Nephron (organoid): ENCODE measurements at regions not wholly inside any gene's neighbourhood (a gene's known extent, or its start where the extent isn't known, plus 50 kb on each side); places are given as distances from the start of the nearest gene placed in this dataset.
A peak's percentile ranks its signal among the peaks of the same experiment; 100 is the strongest.

ENCODE experiments used
- H3K27ac Mint-ChIP-seq, 3 experiments: 2 replicates each; pipeline ENCODE4 v1.8.0; 2020; ENCODE audit warnings: mixed read lengths in 3 of 3, mild to moderate bottlenecking in 2 of 3, moderate library complexity in 1 of 3
- H3K27me3 Mint-ChIP-seq: 2 replicates; pipeline ENCODE4 v1.8.0; 2021; ENCODE audit warnings: low read depth, mild to moderate bottlenecking, moderate library complexity, mixed read lengths
- H3K36me3 Mint-ChIP-seq: 2 replicates; pipeline ENCODE4 v1.8.0; 2020; ENCODE audit warnings: low read depth, mixed read lengths
- H3K4me1 Mint-ChIP-seq: 2 replicates; pipeline ENCODE4 v1.8.0; 2020; ENCODE audit warnings: mixed read lengths
- H3K4me3 Mint-ChIP-seq, 3 experiments: 2 replicates each; pipeline ENCODE4 v1.8.0; 2020; ENCODE audit warnings: mild to moderate bottlenecking in 3 of 3, mixed read lengths in 3 of 3, moderate library complexity in 2 of 3
- H3K9me3 Mint-ChIP-seq: 2 replicates; pipeline ENCODE4 v1.8.0; 2020; ENCODE audit warnings: mixed read lengths
- TF ChIP-seq, protein P1 (sequence below), 3 experiments: fragments of 200-600 bp; sonication (generic); IDR thresholded peaks; one replicate each; pipeline ENCODE4 v1.5.0; 2021; ENCODE audit warnings: antibody characterized with exemption in 3 of 3; ENCODE audit not compliant: unreplicated experiment in 3 of 3

GRCh38 chr5:54844905-54845566 lies 140.4 kb downstream of the ESM1 start:
- peak overlapping the region; percentile 38 to 97 (median 67) for H3K27ac Mint-ChIP-seq
- H3K36me3 Mint-ChIP-seq, result no peaks in the 10 kb centered on the region
- no peaks in the 10 kb centered on the region for H3K27me3 Mint-ChIP-seq
- peaks cover 4% of the 10 kb centered on the region for H3K9me3 Mint-ChIP-seq
- H3K4me3 Mint-ChIP-seq, result peak overlapping the region in 2 of 3 experiments; percentile 64
- TF ChIP-seq, protein P1, sequence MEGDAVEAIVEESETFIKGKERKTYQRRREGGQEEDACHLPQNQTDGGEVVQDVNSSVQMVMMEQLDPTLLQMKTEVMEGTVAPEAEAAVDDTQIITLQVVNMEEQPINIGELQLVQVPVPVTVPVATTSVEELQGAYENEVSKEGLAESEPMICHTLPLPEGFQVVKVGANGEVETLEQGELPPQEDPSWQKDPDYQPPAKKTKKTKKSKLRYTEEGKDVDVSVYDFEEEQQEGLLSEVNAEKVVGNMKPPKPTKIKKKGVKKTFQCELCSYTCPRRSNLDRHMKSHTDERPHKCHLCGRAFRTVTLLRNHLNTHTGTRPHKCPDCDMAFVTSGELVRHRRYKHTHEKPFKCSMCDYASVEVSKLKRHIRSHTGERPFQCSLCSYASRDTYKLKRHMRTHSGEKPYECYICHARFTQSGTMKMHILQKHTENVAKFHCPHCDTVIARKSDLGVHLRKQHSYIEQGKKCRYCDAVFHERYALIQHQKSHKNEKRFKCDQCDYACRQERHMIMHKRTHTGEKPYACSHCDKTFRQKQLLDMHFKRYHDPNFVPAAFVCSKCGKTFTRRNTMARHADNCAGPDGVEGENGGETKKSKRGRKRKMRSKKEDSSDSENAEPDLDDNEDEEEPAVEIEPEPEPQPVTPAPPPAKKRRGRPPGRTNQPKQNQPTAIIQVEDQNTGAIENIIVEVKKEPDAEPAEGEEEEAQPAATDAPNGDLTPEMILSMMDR (IDR thresholded peaks at IDR 0.05; ENCODE audit: unreplicated experiment in 3 of 3), result peak; percentile 51 to 77 (median 56)
- peaks cover 15% of the 10 kb centered on the region for H3K4me1 Mint-ChIP-seq

DNA sequence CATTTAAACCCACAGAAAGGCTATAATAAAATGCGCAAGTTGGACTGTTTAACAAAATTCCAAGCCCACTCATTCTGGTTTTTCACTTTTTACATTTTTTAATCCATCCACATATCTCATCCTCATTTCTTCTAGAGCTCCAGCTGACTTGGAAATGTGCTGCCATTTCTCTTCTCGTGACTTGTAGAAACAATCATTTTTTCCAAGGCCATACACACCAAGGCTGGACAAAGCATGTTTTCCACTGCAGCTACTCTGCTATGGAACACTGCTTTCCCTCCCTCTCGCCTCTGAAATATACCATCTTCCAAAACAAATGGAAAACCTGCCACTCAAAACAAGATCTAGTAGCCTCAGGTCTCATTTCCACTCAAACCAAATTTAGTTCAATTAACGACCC lies 141.1 kb downstream of the ESM1 start:
- no peaks in the 10 kb centered on the region for H3K36me3 Mint-ChIP-seq
- H3K27ac Mint-ChIP-seq, result peak overlapping the region; percentile 38 to 55 (median 54)
- H3K4me1 Mint-ChIP-seq, result peaks cover 15% of the 10 kb centered on the region
- H3K9me3 Mint-ChIP-seq, result peaks cover 4% of the 10 kb centered on the region
- no peak overlapping the region for H3K4me3 Mint-ChIP-seq
- TF ChIP-seq, protein P1 (IDR thresholded peaks at IDR 0.05; ENCODE audit: unreplicated experiment in 3 of 3), result no peak
- H3K27me3 Mint-ChIP-seq, result no peaks in the 10 kb centered on the region

DNA sequence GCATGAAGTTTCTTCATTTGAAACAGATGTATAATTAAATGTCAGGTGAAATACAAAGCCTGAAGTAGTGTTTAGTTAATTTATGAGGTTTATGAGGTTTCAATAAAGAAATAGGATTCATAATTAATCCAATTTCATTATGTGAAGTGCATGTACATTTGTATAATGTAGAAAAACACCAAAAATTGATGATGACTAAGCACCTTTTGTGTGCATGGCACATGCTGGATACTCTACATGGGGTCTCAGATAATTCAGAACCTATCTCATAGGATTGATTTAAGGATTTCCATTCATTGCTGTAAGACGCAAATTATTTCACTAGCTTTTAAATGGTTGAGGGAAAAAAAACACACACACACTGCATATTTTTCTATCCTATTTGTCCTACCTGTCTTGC lies 143.9 kb downstream of the ESM1 start:
- H3K27me3 Mint-ChIP-seq, result no peaks in the 10 kb centered on the region
- H3K4me3 Mint-ChIP-seq, result no peak overlapping the region
- H3K36me3 Mint-ChIP-seq, result no peaks in the 10 kb centered on the region
- H3K27ac Mint-ChIP-seq, result no peak overlapping the region
- peaks cover 4% of the 10 kb centered on the region for H3K9me3 Mint-ChIP-seq
- H3K4me1 Mint-ChIP-seq, result peaks cover 25% of the 10 kb centered on the region
- TF ChIP-seq, protein P1 (IDR thresholded peaks at IDR 0.05; ENCODE audit: unreplicated experiment in 3 of 3), result no peak

GRCh38 chr5:54838843-54839242 lies 146.6 kb downstream of the ESM1 start:
- Mint-ChIP-seq H3K9me3 (no peaks in the 10 kb centered on the region), H3K27ac (peak overlapping the region in 1 of 3 experiments; percentile 22), H3K27me3 (no peaks in the 10 kb centered on the region), H3K4me3 (no peak overlapping the region), H3K36me3 (no peaks in the 10 kb centered on the region), H3K4me1 (peaks cover 11% of the 10 kb centered on the region)
- TF ChIP-seq, protein P1 (IDR thresholded peaks at IDR 0.05; ENCODE audit: unreplicated experiment in 3 of 3), result no peak

DNA sequence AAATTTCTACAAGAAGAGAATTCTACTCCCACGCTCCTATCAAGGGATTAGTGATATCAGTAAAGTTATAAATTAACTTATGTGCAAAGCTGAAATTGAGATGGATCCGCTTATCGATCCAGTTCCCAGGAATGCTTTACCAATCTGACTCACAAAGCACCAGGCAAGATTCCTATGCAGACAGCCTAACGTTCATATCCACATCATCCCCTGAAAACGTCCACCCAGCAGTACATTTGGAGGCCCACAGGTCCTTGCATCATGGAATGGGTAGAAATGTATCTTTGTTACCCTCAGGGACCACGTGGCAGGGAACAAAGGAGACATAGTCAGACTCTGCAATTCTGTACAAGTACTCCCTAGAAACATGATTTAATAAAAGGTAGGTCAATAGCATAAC lies 147.4 kb downstream of the ESM1 start:
- Mint-ChIP-seq H3K27me3 (no peaks in the 10 kb centered on the region), H3K4me3 (no peak overlapping the region), H3K9me3 (no peaks in the 10 kb centered on the region), H3K27ac (peak overlapping the region; percentile 13 to 22 (median 16)), H3K4me1 (peaks cover 11% of the 10 kb centered on the region), H3K36me3 (no peaks in the 10 kb centered on the region)
- TF ChIP-seq, protein P1 (IDR thresholded peaks at IDR 0.05; ENCODE audit: unreplicated experiment in 3 of 3), result no peak

DNA sequence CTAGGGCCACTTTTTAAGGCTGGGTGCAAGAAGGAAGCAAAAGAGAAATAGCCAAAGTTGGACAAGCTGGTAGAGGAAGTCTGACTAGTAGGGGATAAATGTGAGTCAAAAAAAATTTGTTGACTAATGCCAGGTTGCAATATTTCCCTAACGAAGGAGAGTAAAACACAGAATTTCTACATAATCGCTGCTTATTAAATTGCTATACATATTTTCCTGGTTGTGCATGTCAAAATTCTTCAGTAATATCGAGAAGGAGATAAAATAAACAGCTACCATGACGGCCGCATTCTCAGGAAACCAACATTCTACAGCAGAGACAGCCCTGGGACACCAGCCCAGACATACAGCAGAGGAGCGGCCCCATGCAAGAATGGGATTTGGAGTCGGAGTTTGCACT lies 148.3 kb downstream of the ESM1 start:
- no peaks in the 10 kb centered on the region for H3K36me3 Mint-ChIP-seq
- H3K4me3 Mint-ChIP-seq, result no peak overlapping the region
- no peaks in the 10 kb centered on the region for H3K9me3 Mint-ChIP-seq
- H3K27me3 Mint-ChIP-seq, result no peaks in the 10 kb centered on the region
- TF ChIP-seq, protein P1 (IDR thresholded peaks at IDR 0.05; ENCODE audit: unreplicated experiment in 3 of 3), result no peak
- H3K4me1 Mint-ChIP-seq, result peaks cover 14% of the 10 kb centered on the region
- no peak overlapping the region for H3K27ac Mint-ChIP-seq
